HCT116 (cell line): ENCODE measurements at regions not wholly inside any gene's neighbourhood (a gene's known extent, or its start where the extent isn't known, plus 50 kb on each side); places are given as distances from the start of the nearest gene placed in this dataset.

Source experiments
- ATAC-seq: fragments of 200-7000 bp; cut with Tn5 transposase; 2 replicates; pipeline ENCODE4 v1.9.1; 2020; ENCODE audit warnings: mild to moderate bottlenecking, moderate library complexity
- BruUV-seq: library from RNA; stranded (reverse); fragments of 400-500 nt; replicated peaks from 2 replicates; lab custom pipeline; 2021; lab: Mats Ljungman, UMichigan
- CTCF ChIA-PET: fragments of 300-600 bp; sonication (Branson Sonifier 250); formaldehyde crosslinking; loops from one replicate; lab custom pipeline; 2021; ENCODE audit warnings: antibody characterized with exemption; lab: Charles Lee
- POLR2A ChIA-PET: fragments of 300-600, 350-600 bp; sonication (Branson Sonifier 250); formaldehyde crosslinking; loops from one replicate; lab custom pipeline; 2021; ENCODE audit warnings: antibody characterized with exemption; lab: Charles Lee
- RAD21 ChIA-PET, 2 experiments: fragments of 300-600 bp; sonication (Branson Sonifier 250); formaldehyde crosslinking; loops; one replicate each; lab custom pipeline; 2023; ENCODE audit warnings: low total read pairs in 2 of 2; ENCODE audit not compliant: uncharacterized antibody in 2 of 2, unreplicated experiment in 2 of 2, low non-redundant PET in 1 of 2; lab: Charles Lee
- DNase-seq: peaks from one replicate; pipeline ENCODE4 v3.0.0-alpha.2; 2010; ENCODE audit warnings: low read depth, low spot score
- H2AFZ ChIP-seq: fragments of 200-600 bp; shearing (Covaris generic), sonication (generic); 2 replicates; pipeline ENCODE4 v1.6.1; 2017; ENCODE audit warnings: low read depth, mixed run types, mixed read lengths, antibody characterized with exemption, low read length; ENCODE audit not compliant: poor library complexity, severe bottlenecking
- H3K27ac ChIP-seq: 2 replicates; pipeline ENCODE4 v1.5.1; 2012; ENCODE audit warnings: low read depth, low read length
- H3K27me3 ChIP-seq: fragments of 200-600 bp; sonication (generic); 2 replicates; pipeline ENCODE4 v1.6.1; 2016; ENCODE audit warnings: mixed run types, low read length, mixed read lengths; ENCODE audit not compliant: insufficient read depth
- H3K36me3 ChIP-seq, 2 experiments: fragments of 200-500 bp in 1 of 2; fragments of 200-600 bp in 1 of 2; sonication (Bioruptor generic) in 1 of 2; sonication (generic) in 1 of 2; 2 replicates each; pipeline versions ENCODE4 v1.5.1 to v1.6.1; 2014 to 2016; ENCODE audit warnings: low read length in 2 of 2, inconsistent platforms in 1 of 2, mixed read lengths in 1 of 2, mixed run types in 1 of 2; ENCODE audit not compliant: insufficient read depth in 2 of 2, control insufficient read depth in 1 of 2
- H3K4me1 ChIP-seq, 2 experiments: fragments of 200-600 bp in 1 of 2; sonication (generic) in 1 of 2; 2 replicates each; pipeline versions ENCODE4 v1.5.1 to v1.6.1; 2012 to 2017; ENCODE audit warnings: low read length in 2 of 2, inconsistent platforms in 1 of 2, mild to moderate bottlenecking in 1 of 2, mixed read lengths in 1 of 2, mixed run types in 1 of 2, moderate library complexity in 1 of 2; ENCODE audit not compliant: insufficient read depth in 2 of 2, control insufficient read depth in 1 of 2
- H3K4me2 ChIP-seq: fragments of 200-600 bp; sonication (generic); 2 replicates; pipeline ENCODE4 v1.6.1; 2017; ENCODE audit warnings: mixed run types, low read length, mixed read lengths
- H3K4me3 ChIP-seq, 2 experiments: fragments of 200-600 bp in 1 of 2; sonication (generic) in 1 of 2; replicated peaks in 1 of 2; 2 replicates each; pipeline ENCODE4 v1.5.1; 2011 to 2016; ENCODE audit warnings: low read length in 2 of 2, control low read depth in 1 of 2, low read depth in 1 of 2, mild to moderate bottlenecking in 1 of 2, mixed read lengths in 1 of 2, mixed run types in 1 of 2
- H3K79me2 ChIP-seq: fragments of 200-600 bp; sonication (generic); 2 replicates; pipeline ENCODE4 v1.6.1; 2017; ENCODE audit warnings: mild to moderate bottlenecking, mixed run types, low read length, moderate library complexity, mixed read lengths; ENCODE audit not compliant: insufficient read depth
- H3K9ac ChIP-seq: fragments of 200-600 bp; sonication (generic); 2 replicates; pipeline ENCODE4 v1.6.1; 2016; ENCODE audit warnings: low read length, mixed read lengths
- H3K9me2 ChIP-seq: fragments of 200-600 bp; sonication (generic), shearing (Covaris generic); 2 replicates; pipeline ENCODE4 v1.6.1; 2017; ENCODE audit warnings: mixed run types, mild to moderate bottlenecking, moderate library complexity; ENCODE audit not compliant: insufficient read depth
- H3K9me3 ChIP-seq, 2 experiments: fragments of 200-500 bp in 1 of 2; fragments of 200-600 bp in 1 of 2; sonication (Bioruptor generic) in 1 of 2; sonication (generic) in 1 of 2; 2 replicates each; pipeline ENCODE4 v1.6.1; 2014 to 2017; ENCODE audit warnings: low read length in 2 of 2, mixed read lengths in 2 of 2, inconsistent platforms in 1 of 2, low read depth in 1 of 2, mild to moderate bottlenecking in 1 of 2, mixed run types in 1 of 2, moderate library complexity in 1 of 2; ENCODE audit not compliant: control insufficient read depth in 1 of 2, insufficient read depth in 1 of 2
- H4K20me1 ChIP-seq: fragments of 200-600 bp; sonication (generic), shearing (Covaris generic); 2 replicates; pipeline ENCODE4 v1.6.1; 2017; ENCODE audit warnings: mixed run types, mild to moderate bottlenecking, moderate library complexity; ENCODE audit not compliant: insufficient read depth
- ATF3 ChIP-seq: IDR thresholded peaks from 2 replicates; pipeline ENCODE4 v1.6.1; 2012
- EGR1 ChIP-seq: IDR thresholded peaks from 2 replicates; pipeline ENCODE4 v1.6.1; 2012; ENCODE audit warnings: low read depth
- ELF1 ChIP-seq: IDR thresholded peaks from 2 replicates; pipeline ENCODE4 v1.6.1; 2012; ENCODE audit warnings: low read depth, borderline replicate concordance
- EZH2 ChIP-seq: fragments of 200-600 bp; sonication (generic); IDR thresholded peaks from 2 replicates; pipeline ENCODE4 v1.6.1; 2017; ENCODE audit warnings: antibody characterized with exemption, mixed run types
- EZH2phosphoT487 ChIP-seq: fragments of 200-600 bp; IDR thresholded peaks from 2 replicates; pipeline ENCODE4 v1.6.1; 2018; ENCODE audit warnings: antibody characterized with exemption, borderline replicate concordance
- FOSL1 ChIP-seq: IDR thresholded peaks from 2 replicates; pipeline ENCODE4 v1.6.1; 2012; ENCODE audit warnings: low read depth
- JUND ChIP-seq: IDR thresholded peaks from 2 replicates; pipeline ENCODE4 v1.6.1; 2012
- POLR2A ChIP-seq: IDR thresholded peaks from 2 replicates; pipeline ENCODE4 v1.7.0; 2011; ENCODE audit warnings: borderline replicate concordance; ENCODE audit not compliant: insufficient read depth, insufficient read length; ENCODE audit errors: extremely low read depth
- YY1 ChIP-seq: IDR thresholded peaks from 2 replicates; pipeline ENCODE4 v1.6.1; 2011; ENCODE audit warnings: low read length, low read depth, moderate library complexity, mild to moderate bottlenecking; ENCODE audit not compliant: insufficient replicate concordance; ENCODE audit errors: extremely low read depth
- intact Hi-C: fragments of 100-400 bp; cut with micrococcal nuclease; formaldehyde crosslinking; loops from 2 replicates; pipeline ENCODE4 v1.10.0; 2022
- TF ChIP-seq, protein P1 (sequence below): IDR thresholded peaks from 2 replicates; pipeline ENCODE4 v1.6.1; 2012; ENCODE audit warnings: low read depth

DNA sequence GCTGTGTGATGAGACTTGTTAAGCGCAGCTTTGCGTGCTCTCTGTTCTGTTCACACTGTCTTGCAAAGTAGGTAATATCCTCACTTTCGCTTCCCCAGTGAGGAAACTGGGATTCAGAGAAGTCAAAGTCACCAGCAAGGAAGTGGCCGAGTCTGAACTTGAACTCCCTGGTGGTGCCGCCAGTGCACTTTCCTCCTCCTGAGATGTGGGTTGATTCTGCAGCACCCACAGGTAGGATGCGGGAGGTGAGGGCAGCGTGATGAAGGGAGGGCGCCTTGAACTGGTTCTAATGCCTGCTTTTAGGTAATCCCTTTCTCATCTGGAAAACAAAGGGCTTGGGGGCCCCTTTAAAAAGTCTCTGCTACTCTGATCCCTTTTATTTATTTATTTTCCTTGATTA lies 54.9 kb upstream of the IGF1 start:
- RAD21 ChIA-PET = no interaction called here
- no peak for DNase-seq
- H3K9ac ChIP-seq = no peak overlapping the region
- H3K27me3 ChIP-seq = no peaks in the 10 kb centered on the region
- no peak for ATAC-seq
- H3K27ac ChIP-seq = no peak overlapping the region
- no TSS peak for BruUV-seq
- H3K4me2 ChIP-seq = no peak overlapping the region
- H3K4me3 ChIP-seq = no peak overlapping the region
- H3K9me2 ChIP-seq = no peaks in the 10 kb centered on the region
- H2AFZ ChIP-seq = no peak overlapping the region
- no peaks in the 10 kb centered on the region for H4K20me1 ChIP-seq
- peaks cover 0 to 8% of the 10 kb centered on the region in 2 experiments; a peak in 1 of 4 replicates for H3K4me1 ChIP-seq
- TF ChIP-seq, protein P1, sequence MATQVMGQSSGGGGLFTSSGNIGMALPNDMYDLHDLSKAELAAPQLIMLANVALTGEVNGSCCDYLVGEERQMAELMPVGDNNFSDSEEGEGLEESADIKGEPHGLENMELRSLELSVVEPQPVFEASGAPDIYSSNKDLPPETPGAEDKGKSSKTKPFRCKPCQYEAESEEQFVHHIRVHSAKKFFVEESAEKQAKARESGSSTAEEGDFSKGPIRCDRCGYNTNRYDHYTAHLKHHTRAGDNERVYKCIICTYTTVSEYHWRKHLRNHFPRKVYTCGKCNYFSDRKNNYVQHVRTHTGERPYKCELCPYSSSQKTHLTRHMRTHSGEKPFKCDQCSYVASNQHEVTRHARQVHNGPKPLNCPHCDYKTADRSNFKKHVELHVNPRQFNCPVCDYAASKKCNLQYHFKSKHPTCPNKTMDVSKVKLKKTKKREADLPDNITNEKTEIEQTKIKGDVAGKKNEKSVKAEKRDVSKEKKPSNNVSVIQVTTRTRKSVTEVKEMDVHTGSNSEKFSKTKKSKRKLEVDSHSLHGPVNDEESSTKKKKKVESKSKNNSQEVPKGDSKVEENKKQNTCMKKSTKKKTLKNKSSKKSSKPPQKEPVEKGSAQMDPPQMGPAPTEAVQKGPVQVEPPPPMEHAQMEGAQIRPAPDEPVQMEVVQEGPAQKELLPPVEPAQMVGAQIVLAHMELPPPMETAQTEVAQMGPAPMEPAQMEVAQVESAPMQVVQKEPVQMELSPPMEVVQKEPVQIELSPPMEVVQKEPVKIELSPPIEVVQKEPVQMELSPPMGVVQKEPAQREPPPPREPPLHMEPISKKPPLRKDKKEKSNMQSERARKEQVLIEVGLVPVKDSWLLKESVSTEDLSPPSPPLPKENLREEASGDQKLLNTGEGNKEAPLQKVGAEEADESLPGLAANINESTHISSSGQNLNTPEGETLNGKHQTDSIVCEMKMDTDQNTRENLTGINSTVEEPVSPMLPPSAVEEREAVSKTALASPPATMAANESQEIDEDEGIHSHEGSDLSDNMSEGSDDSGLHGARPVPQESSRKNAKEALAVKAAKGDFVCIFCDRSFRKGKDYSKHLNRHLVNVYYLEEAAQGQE = no peak
- TF ChIP-seq JUND (no peak), EZH2phosphoT487 (no peak), EZH2 (no peak)
- TF ChIP-seq, all 23 proteins: peak for 0
- Histone ChIP-seq H3K79me2 (no peaks in the 10 kb centered on the region), H3K9me3 (no peaks in the 10 kb centered on the region), H3K36me3 (no peaks in the 10 kb centered on the region)
- ChIA-PET POLR2A (no interaction called here), CTCF (no interaction called here)
- intact Hi-C loops = no loop called here

- Histone ChIP-seq H4K20me1 (no peaks in the 10 kb centered on the region), H3K4me3 (no peak overlapping the region), H3K4me1 (peaks cover 0 to 4% of the 10 kb centered on the region in 2 experiments; a peak in 1 of 4 replicates), H3K27me3 (0 out of 2 replicates have a peak, but pooled peaks cover under 1% of the 10 kb centered on the region), H3K9ac (no peak overlapping the region), H3K4me2 (no peak overlapping the region), H3K9me3 (no peaks in the 10 kb centered on the region), H2AFZ (no peak overlapping the region), H3K9me2 (no peaks in the 10 kb centered on the region), H3K27ac (no peak overlapping the region), H3K79me2 (no peaks in the 10 kb centered on the region), H3K36me3 (no peaks in the 10 kb centered on the region)
- TF ChIP-seq YY1 = no peak
- TF ChIP-seq ELF1 = no peak
- TF ChIP-seq ATF3 = no peak
- no peak for TF ChIP-seq FOSL1
- no peak for TF ChIP-seq EGR1
- no peak for TF ChIP-seq POLR2A
- TF ChIP-seq, protein P1 = no peak
- intact Hi-C loops = no loop called here
- no peak for ATAC-seq
- DNase-seq = no peak
- CTCF ChIA-PET = no interaction called here
- POLR2A ChIA-PET = no interaction called here
- no TSS peak for BruUV-seq
- RAD21 ChIA-PET = no interaction called here
Measured at GRCh38 chr12:102534899-102535298, 54.5 kb upstream of the IGF1 start.
